Transverse colon (tissue), 4 donors: ENCODE measurements at regions not wholly inside any gene's neighbourhood (a gene's known extent, or its start where the extent isn't known, plus 50 kb on each side); places are given as distances from the start of the nearest gene placed in this dataset.

Source experiments
- DNase-seq: peaks from one replicate; pipeline ENCODE4 v3.0.0-alpha.2; 2019
- H3K27ac ChIP-seq, 4 donors: fragments of 200-600 bp; sonication (generic); 2 replicates each; pipeline ENCODE4 v1.5.1; 2016 to 2018; ENCODE audit warnings: inconsistent platforms in 4 of 4
- H3K27me3 ChIP-seq: fragments of 200-600 bp; sonication (generic); 2 replicates; pipeline ENCODE4 v1.5.1; 2017; ENCODE audit warnings: inconsistent platforms
- H3K36me3 ChIP-seq, 4 donors: fragments of 200-600 bp; sonication (generic); 2 replicates each; pipeline ENCODE4 v1.5.1; 2017 to 2019; ENCODE audit warnings: inconsistent platforms in 4 of 4
- H3K4me1 ChIP-seq, 4 donors: fragments of 200-600 bp; sonication (generic); 2 replicates each; pipeline ENCODE4 v1.5.1; 2017 to 2020; ENCODE audit warnings: inconsistent platforms in 4 of 4
- H3K4me3 ChIP-seq, 4 donors: fragments of 200-600 bp; sonication (generic); 1 replicate in 1 of 4; 2 replicates in 3 of 4; pipeline versions ENCODE4 v1.5.1 to v1.6.1; 2017 to 2019; ENCODE audit warnings: inconsistent platforms in 4 of 4
- H3K9me3 ChIP-seq, 2 donors: fragments of 200-600 bp; sonication (generic); 2 replicates each; pipeline ENCODE4 v1.5.1; 2017 to 2019; ENCODE audit warnings: inconsistent platforms in 2 of 2
- EP300 ChIP-seq: sonication (generic); formaldehyde crosslinking; IDR thresholded peaks from one replicate; pipeline ENCODE4 v1.6.1; 2017; ENCODE audit warnings: antibody characterized with exemption, low read depth
- POLR2A ChIP-seq: fragments of 450-650 bp; IDR thresholded peaks from one replicate; pipeline ENCODE4 v1.6.1; 2016; ENCODE audit warnings: antibody characterized with exemption, mild to moderate bottlenecking, moderate library complexity
- POLR2AphosphoS5 ChIP-seq, 3 donors: sonication (generic); formaldehyde crosslinking; IDR thresholded peaks; one replicate each; pipeline ENCODE4 v1.6.1; 2016; ENCODE audit warnings: antibody characterized with exemption in 3 of 3
- WGBS, 2 donors: methylation state at CpG; one replicate each; pipeline ENCODE4 v1.1.5; 2018; ENCODE audit warnings: low coverage in 1 of 2; 5-methylcytosine and 5-hydroxymethylcytosine counted together
- in situ Hi-C, 4 donors: fragments of 200-750 bp; cut with MboI; loops; one replicate each; pipeline versions ENCODE4 v1.15.0 to v1.15.1; 2017; ENCODE audit warnings: low sequenced_read_pairs in 3 of 4, low pct_ligation_motif_present in 1 of 4, low pct_unique_long_range_greater_than_20kb in 1 of 4
- intact Hi-C: fragments of 100-400 bp; cut with DNase I; formaldehyde crosslinking; loops from one replicate; pipeline ENCODE4 v1.15.1; 2023; ENCODE audit warnings: low total_unique reads
- small RNA-seq, 4 donors: library from RNA; depleted of rRNA; stranded (forward); fragments of <200 nt; gene quantifications; one replicate each; pipeline ENCODE3, GENCODE V24; 2016
- TF ChIP-seq, protein P1 (sequence below), 5 experiments: fragments of 200-600 bp in 3 of 5; fragments of 450-650 bp in 2 of 5; sonication (generic) in 3 of 5; IDR thresholded peaks; 1 replicate in 2 of 5; 2 replicates in 3 of 5; pipeline ENCODE4 v1.5.1; 2016 to 2017; ENCODE audit warnings: antibody characterized with exemption in 5 of 5, inconsistent platforms in 3 of 5, mild to moderate bottlenecking in 2 of 5, moderate library complexity in 1 of 5

DNA sequence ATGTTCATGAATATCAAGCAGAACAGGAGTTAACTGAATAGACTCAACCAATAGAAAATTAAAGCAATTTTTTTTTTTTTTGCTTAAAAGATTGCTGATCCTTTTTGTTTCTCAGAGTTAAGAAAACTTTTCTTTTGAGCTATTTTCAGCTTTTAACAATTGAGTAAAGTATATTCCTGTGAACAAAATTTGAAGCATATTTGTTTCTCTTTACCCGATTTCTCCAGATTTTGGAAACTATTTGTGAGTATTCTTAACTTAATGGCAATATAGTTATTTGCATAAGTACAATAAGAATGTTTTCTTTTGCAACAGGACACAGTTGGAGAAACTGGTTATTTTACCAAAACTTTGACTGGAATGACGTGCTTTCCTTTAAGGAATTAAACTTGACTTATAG lies 53.4 kb upstream of the C15orf39 start:
- DNase-seq: no peak
- WGBS, 2 donors: 95 to 100% methylated on average over 2 of the region's 2 CpGs
- no peak overlapping the region for H3K27ac ChIP-seq
- TF ChIP-seq, protein P1, sequence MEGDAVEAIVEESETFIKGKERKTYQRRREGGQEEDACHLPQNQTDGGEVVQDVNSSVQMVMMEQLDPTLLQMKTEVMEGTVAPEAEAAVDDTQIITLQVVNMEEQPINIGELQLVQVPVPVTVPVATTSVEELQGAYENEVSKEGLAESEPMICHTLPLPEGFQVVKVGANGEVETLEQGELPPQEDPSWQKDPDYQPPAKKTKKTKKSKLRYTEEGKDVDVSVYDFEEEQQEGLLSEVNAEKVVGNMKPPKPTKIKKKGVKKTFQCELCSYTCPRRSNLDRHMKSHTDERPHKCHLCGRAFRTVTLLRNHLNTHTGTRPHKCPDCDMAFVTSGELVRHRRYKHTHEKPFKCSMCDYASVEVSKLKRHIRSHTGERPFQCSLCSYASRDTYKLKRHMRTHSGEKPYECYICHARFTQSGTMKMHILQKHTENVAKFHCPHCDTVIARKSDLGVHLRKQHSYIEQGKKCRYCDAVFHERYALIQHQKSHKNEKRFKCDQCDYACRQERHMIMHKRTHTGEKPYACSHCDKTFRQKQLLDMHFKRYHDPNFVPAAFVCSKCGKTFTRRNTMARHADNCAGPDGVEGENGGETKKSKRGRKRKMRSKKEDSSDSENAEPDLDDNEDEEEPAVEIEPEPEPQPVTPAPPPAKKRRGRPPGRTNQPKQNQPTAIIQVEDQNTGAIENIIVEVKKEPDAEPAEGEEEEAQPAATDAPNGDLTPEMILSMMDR (IDR thresholded peaks at IDR 0.05): no peak
- TF ChIP-seq POLR2A (no peak), EP300 (no peak), POLR2AphosphoS5 (IDR thresholded peaks at IDR 0.05) (no peak)
- no peak overlapping the region for H3K4me3 ChIP-seq
- H3K9me3 ChIP-seq: peaks cover 13 to 19% of the 10 kb centered on the region in 2 donors
- no peaks in the 10 kb centered on the region for H3K27me3 ChIP-seq
- intact Hi-C loops: no loop called here
- in situ Hi-C loops: no loop called here
- no peaks in the 10 kb centered on the region for H3K36me3 ChIP-seq
- H3K4me1 ChIP-seq: peaks cover 0 to 6% (median 0%) of the 10 kb centered on the region in 4 donors

DNA sequence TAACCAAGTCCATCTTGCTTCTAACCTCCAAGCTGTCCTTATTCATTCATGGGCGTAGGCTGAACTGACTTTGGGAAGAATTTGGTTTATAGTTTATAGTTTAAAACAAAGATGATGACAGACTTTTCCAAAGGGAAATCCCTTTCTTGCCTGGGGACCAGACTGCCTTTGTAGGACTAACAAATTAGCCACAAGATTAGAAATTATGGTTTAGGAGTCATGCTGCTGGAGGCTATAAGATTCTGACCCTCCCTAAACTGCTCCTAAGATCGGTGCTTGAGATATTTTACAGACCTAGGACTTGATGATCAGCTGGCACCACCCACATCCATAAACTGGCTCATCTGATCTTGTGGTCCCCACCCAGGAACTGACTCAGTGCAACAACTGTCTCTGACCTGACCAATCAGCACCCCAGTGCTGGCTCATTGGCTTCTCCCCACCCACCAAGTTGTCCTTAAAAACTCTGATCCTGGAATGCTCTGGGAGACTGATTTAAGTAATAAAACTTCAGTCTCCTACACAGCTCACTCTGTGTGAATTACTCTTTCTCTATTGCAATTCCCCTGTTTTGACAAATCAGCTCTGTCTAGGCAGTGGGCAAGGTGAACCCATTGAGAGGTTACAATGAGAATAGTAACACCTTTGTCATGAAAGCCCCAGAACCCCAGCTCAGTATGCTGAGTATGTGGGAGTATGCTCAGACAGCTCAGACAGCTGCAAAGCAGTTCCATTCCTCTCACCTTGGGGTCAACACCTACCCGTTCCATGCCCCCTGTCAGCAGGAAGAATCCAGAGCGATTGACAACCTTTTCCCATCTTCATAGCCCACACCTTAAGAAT lies 51.6 kb upstream of the C15orf39 start:
- TF ChIP-seq POLR2AphosphoS5 (IDR thresholded peaks at IDR 0.05) (no peak), POLR2A (no peak)
- TF ChIP-seq, protein P1 (IDR thresholded peaks at IDR 0.05): no peak
- Histone ChIP-seq H3K36me3 (no peaks in the 10 kb centered on the region), H3K27ac (no peak overlapping the region), H3K9me3 (peaks cover 0 to 5% of the 10 kb centered on the region in 2 donors), H3K4me1 (peaks cover 0 to 6% (median 0%) of the 10 kb centered on the region in 4 donors), H3K4me3 (no peak overlapping the region), H3K27me3 (no peaks in the 10 kb centered on the region)
- in situ Hi-C loops: no loop called here
- peak; percentile 35 for DNase-seq
- intact Hi-C loops: no loop called here
- 79 to 100% methylated on average over 1 to 4 of the region's 4 CpGs for WGBS, 2 donors

DNA sequence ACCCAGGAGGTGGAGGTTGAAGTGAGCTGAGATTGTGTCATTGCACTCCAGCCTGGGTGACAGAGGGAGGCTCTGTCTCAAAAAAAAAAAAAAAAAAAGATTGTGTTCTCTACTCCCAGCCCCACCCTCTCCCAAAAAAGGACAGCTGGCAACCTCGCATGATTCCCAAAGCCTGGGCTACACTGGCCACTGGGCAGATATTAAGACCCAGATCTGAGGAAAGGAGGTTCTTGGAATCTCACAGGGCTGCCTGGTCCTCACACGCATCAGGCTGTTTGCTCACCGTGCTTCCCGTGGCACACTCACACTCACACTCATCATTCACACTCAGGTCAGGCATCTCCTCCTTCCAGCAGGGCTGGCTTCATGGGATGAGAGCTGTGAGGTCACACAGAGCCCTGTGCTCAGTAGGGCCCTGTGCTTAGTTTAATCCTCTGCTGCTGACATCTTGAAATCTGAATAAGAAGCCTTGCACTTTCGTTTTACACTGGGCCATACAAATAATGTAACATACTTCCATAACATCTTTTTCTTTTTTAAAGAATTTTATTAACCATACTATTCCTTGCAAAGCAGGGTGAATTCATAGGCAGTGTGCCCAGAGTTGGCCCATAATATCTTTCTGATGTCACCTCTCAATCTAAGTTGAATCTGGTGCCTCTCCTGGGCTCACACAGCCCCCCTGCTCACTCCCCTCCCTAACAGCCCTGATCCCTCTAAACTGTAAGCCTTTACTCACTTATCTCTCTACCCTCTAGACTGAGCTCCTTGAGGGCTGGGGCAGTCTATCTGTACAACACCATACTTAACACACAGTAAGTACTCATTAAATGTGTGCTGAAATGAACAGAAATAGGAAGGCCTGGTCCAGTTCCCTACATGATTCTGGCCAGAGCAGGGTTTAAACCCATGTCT lies 50.2 kb upstream of the C15orf39 start:
- TF ChIP-seq EP300: no peak
- TF ChIP-seq, protein P1 (IDR thresholded peaks at IDR 0.05): no peak
- no peak for TF ChIP-seq POLR2A
- H3K27ac ChIP-seq: no peak overlapping the region
- H3K9me3 ChIP-seq: peaks cover 0 to 5% of the 10 kb centered on the region in 2 donors
- intact Hi-C loops (no loop called here), in situ Hi-C loops (no loop called here)
- H3K4me1 ChIP-seq: peaks cover 0 to 6% (median 0%) of the 10 kb centered on the region in 4 donors
- DNase-seq: no peak
- no peak overlapping the region for H3K4me3 ChIP-seq
- no peaks in the 10 kb centered on the region for H3K36me3 ChIP-seq
- WGBS, 2 donors: 66 to 71% methylated on average over 1 to 5 of the region's 5 CpGs
- no peaks in the 10 kb centered on the region for H3K27me3 ChIP-seq

Small RNA genes lying in the stretch of these regions (small RNA-seq; reads per million reads assigned to genes)
- gene RF00017: 0 reads per million in 4 donors
- 0 reads per million in 4 donors for gene RF00601
